Choroid plexus epithelial cell (primary cell): ENCODE measurements at regions not wholly inside any gene's neighbourhood (a gene's known extent, or its start where the extent isn't known, plus 50 kb on each side); places are given as distances from the start of the nearest gene placed in this dataset.

Experiments
- DNase-seq: peaks from one replicate; pipeline ENCODE4 v3.0.0-alpha.2; 2010; ENCODE audit warnings: low read depth
- H3K4me3 ChIP-seq: 2 replicates; pipeline ENCODE4 v1.5.1; 2011; ENCODE audit warnings: low read depth, mild to moderate bottlenecking, control low read depth, low read length, moderate library complexity
- CTCF ChIP-seq: conservative IDR thresholded peaks from 2 replicates; pipeline ENCODE4 v1.5.1; 2011; ENCODE audit warnings: low read depth, mild to moderate bottlenecking, control low read depth, inconsistent platforms, low read length, moderate library complexity

GRCh38 chr13:73129023-73129422 is 70.2 kb downstream of the KLF5 start:
- DNase-seq: no peak
- TF ChIP-seq CTCF: no peak
- no peak overlapping the region for H3K4me3 ChIP-seq
